HCT116 (cell line): ENCODE measurements at regions not wholly inside any gene's neighbourhood (a gene's known extent, or its start where the extent isn't known, plus 50 kb on each side); places are given as distances from the start of the nearest gene placed in this dataset.

Experiments used
- ATAC-seq: fragments of 200-7000 bp; cut with Tn5 transposase; 2 replicates; pipeline ENCODE4 v1.9.1; 2020; ENCODE audit warnings: mild to moderate bottlenecking, moderate library complexity
- BruUV-seq: library from RNA; stranded (reverse); fragments of 400-500 nt; replicated peaks from 2 replicates; lab custom pipeline; 2021; lab: Mats Ljungman, UMichigan
- CTCF ChIA-PET: fragments of 300-600 bp; sonication (Branson Sonifier 250); formaldehyde crosslinking; loops from one replicate; lab custom pipeline; 2021; ENCODE audit warnings: antibody characterized with exemption; lab: Charles Lee
- POLR2A ChIA-PET: fragments of 300-600, 350-600 bp; sonication (Branson Sonifier 250); formaldehyde crosslinking; loops from one replicate; lab custom pipeline; 2021; ENCODE audit warnings: antibody characterized with exemption; lab: Charles Lee
- RAD21 ChIA-PET, 2 experiments: fragments of 300-600 bp; sonication (Branson Sonifier 250); formaldehyde crosslinking; loops; one replicate each; lab custom pipeline; 2023; ENCODE audit warnings: low total read pairs in 2 of 2; ENCODE audit not compliant: uncharacterized antibody in 2 of 2, unreplicated experiment in 2 of 2, low non-redundant PET in 1 of 2; lab: Charles Lee
- DNase-seq: peaks from one replicate; pipeline ENCODE4 v3.0.0-alpha.2; 2010; ENCODE audit warnings: low read depth, low spot score
- H2AFZ ChIP-seq: fragments of 200-600 bp; shearing (Covaris generic), sonication (generic); 2 replicates; pipeline ENCODE4 v1.6.1; 2017; ENCODE audit warnings: low read depth, mixed run types, mixed read lengths, antibody characterized with exemption, low read length; ENCODE audit not compliant: poor library complexity, severe bottlenecking
- H3K27ac ChIP-seq: 2 replicates; pipeline ENCODE4 v1.5.1; 2012; ENCODE audit warnings: low read depth, low read length
- H3K27me3 ChIP-seq: fragments of 200-600 bp; sonication (generic); 2 replicates; pipeline ENCODE4 v1.6.1; 2016; ENCODE audit warnings: mixed run types, low read length, mixed read lengths; ENCODE audit not compliant: insufficient read depth
- H3K36me3 ChIP-seq, 2 experiments: fragments of 200-500 bp in 1 of 2; fragments of 200-600 bp in 1 of 2; sonication (Bioruptor generic) in 1 of 2; sonication (generic) in 1 of 2; 2 replicates each; pipeline versions ENCODE4 v1.5.1 to v1.6.1; 2014 to 2016; ENCODE audit warnings: low read length in 2 of 2, inconsistent platforms in 1 of 2, mixed read lengths in 1 of 2, mixed run types in 1 of 2; ENCODE audit not compliant: insufficient read depth in 2 of 2, control insufficient read depth in 1 of 2
- H3K4me1 ChIP-seq, 2 experiments: fragments of 200-600 bp in 1 of 2; sonication (generic) in 1 of 2; 2 replicates each; pipeline versions ENCODE4 v1.5.1 to v1.6.1; 2012 to 2017; ENCODE audit warnings: low read length in 2 of 2, inconsistent platforms in 1 of 2, mild to moderate bottlenecking in 1 of 2, mixed read lengths in 1 of 2, mixed run types in 1 of 2, moderate library complexity in 1 of 2; ENCODE audit not compliant: insufficient read depth in 2 of 2, control insufficient read depth in 1 of 2
- H3K4me2 ChIP-seq: fragments of 200-600 bp; sonication (generic); 2 replicates; pipeline ENCODE4 v1.6.1; 2017; ENCODE audit warnings: mixed run types, low read length, mixed read lengths
- H3K4me3 ChIP-seq, 2 experiments: fragments of 200-600 bp in 1 of 2; sonication (generic) in 1 of 2; replicated peaks in 1 of 2; 2 replicates each; pipeline ENCODE4 v1.5.1; 2011 to 2016; ENCODE audit warnings: low read length in 2 of 2, control low read depth in 1 of 2, low read depth in 1 of 2, mild to moderate bottlenecking in 1 of 2, mixed read lengths in 1 of 2, mixed run types in 1 of 2
- H3K79me2 ChIP-seq: fragments of 200-600 bp; sonication (generic); 2 replicates; pipeline ENCODE4 v1.6.1; 2017; ENCODE audit warnings: mild to moderate bottlenecking, mixed run types, low read length, moderate library complexity, mixed read lengths; ENCODE audit not compliant: insufficient read depth
- H3K9ac ChIP-seq: fragments of 200-600 bp; sonication (generic); 2 replicates; pipeline ENCODE4 v1.6.1; 2016; ENCODE audit warnings: low read length, mixed read lengths
- H3K9me2 ChIP-seq: fragments of 200-600 bp; sonication (generic), shearing (Covaris generic); 2 replicates; pipeline ENCODE4 v1.6.1; 2017; ENCODE audit warnings: mixed run types, mild to moderate bottlenecking, moderate library complexity; ENCODE audit not compliant: insufficient read depth
- H3K9me3 ChIP-seq, 2 experiments: fragments of 200-500 bp in 1 of 2; fragments of 200-600 bp in 1 of 2; sonication (Bioruptor generic) in 1 of 2; sonication (generic) in 1 of 2; 2 replicates each; pipeline ENCODE4 v1.6.1; 2014 to 2017; ENCODE audit warnings: low read length in 2 of 2, mixed read lengths in 2 of 2, inconsistent platforms in 1 of 2, low read depth in 1 of 2, mild to moderate bottlenecking in 1 of 2, mixed run types in 1 of 2, moderate library complexity in 1 of 2; ENCODE audit not compliant: control insufficient read depth in 1 of 2, insufficient read depth in 1 of 2
- H4K20me1 ChIP-seq: fragments of 200-600 bp; sonication (generic), shearing (Covaris generic); 2 replicates; pipeline ENCODE4 v1.6.1; 2017; ENCODE audit warnings: mixed run types, mild to moderate bottlenecking, moderate library complexity; ENCODE audit not compliant: insufficient read depth
- CBX3 ChIP-seq: IDR thresholded peaks from 2 replicates; pipeline ENCODE4 v1.6.1; 2012; ENCODE audit warnings: low read depth
- CEBPB ChIP-seq: IDR thresholded peaks from 2 replicates; pipeline ENCODE4 v1.6.1; 2012; ENCODE audit warnings: low read depth
- CTCF ChIP-seq, 3 experiments: fragments of 200-600 bp in 1 of 3; sonication (generic) in 1 of 3; IDR thresholded peaks in 2 of 3; conservative IDR thresholded peaks in 1 of 3; 2 replicates each; pipeline ENCODE4 v1.5.1; 2012 to 2017; ENCODE audit warnings: low read depth in 2 of 3, low read length in 2 of 3, antibody characterized with exemption in 1 of 3, borderline replicate concordance in 1 of 3, control low read depth in 1 of 3, mild to moderate bottlenecking in 1 of 3, mixed read lengths in 1 of 3, mixed run types in 1 of 3, moderate library complexity in 1 of 3; ENCODE audit not compliant: insufficient read depth in 1 of 3
- EZH2phosphoT487 ChIP-seq: fragments of 200-600 bp; IDR thresholded peaks from 2 replicates; pipeline ENCODE4 v1.6.1; 2018; ENCODE audit warnings: antibody characterized with exemption, borderline replicate concordance
- JUND ChIP-seq: IDR thresholded peaks from 2 replicates; pipeline ENCODE4 v1.6.1; 2012
- MAX ChIP-seq: IDR thresholded peaks from 2 replicates; pipeline ENCODE4 v1.6.1; 2012
- POLR2AphosphoS5 ChIP-seq: IDR thresholded peaks from 2 replicates; pipeline ENCODE4 v1.6.1; 2011; ENCODE audit warnings: mild to moderate bottlenecking, low read depth, low read length, moderate library complexity
- RAD21 ChIP-seq: IDR thresholded peaks from 2 replicates; pipeline ENCODE4 v1.6.1; 2012; ENCODE audit warnings: low read depth, mild to moderate bottlenecking
- SIN3A ChIP-seq: IDR thresholded peaks from 2 replicates; pipeline ENCODE4 v1.6.1; 2012; ENCODE audit warnings: low read depth
- SRF ChIP-seq: IDR thresholded peaks from 2 replicates; pipeline ENCODE4 v1.6.1; 2012; ENCODE audit warnings: low read depth
- TCF7L2 ChIP-seq: IDR thresholded peaks from 2 replicates; pipeline ENCODE4 v1.7.0; 2011; ENCODE audit warnings: borderline replicate concordance, inconsistent platforms; ENCODE audit not compliant: insufficient read depth, insufficient read length; ENCODE audit errors: extremely low read depth
- YY1 ChIP-seq: IDR thresholded peaks from 2 replicates; pipeline ENCODE4 v1.6.1; 2011; ENCODE audit warnings: low read length, low read depth, moderate library complexity, mild to moderate bottlenecking; ENCODE audit not compliant: insufficient replicate concordance; ENCODE audit errors: extremely low read depth
- ZNF274 ChIP-seq: fragments of 200-500 bp; sonication (Bioruptor generic); IDR thresholded peaks from 2 replicates; pipeline ENCODE4 v1.6.1; 2014; ENCODE audit warnings: mild to moderate bottlenecking, low read depth, low read length, inconsistent platforms
- intact Hi-C: fragments of 100-400 bp; cut with micrococcal nuclease; formaldehyde crosslinking; loops from 2 replicates; pipeline ENCODE4 v1.10.0; 2022
- TF ChIP-seq, protein P1 (sequence below): IDR thresholded peaks from 2 replicates; pipeline ENCODE4 v1.6.1; 2012; ENCODE audit warnings: low read depth
- TF ChIP-seq, protein P2 (sequence below): IDR thresholded peaks from 2 replicates; pipeline ENCODE4 v1.6.1; 2012

DNA sequence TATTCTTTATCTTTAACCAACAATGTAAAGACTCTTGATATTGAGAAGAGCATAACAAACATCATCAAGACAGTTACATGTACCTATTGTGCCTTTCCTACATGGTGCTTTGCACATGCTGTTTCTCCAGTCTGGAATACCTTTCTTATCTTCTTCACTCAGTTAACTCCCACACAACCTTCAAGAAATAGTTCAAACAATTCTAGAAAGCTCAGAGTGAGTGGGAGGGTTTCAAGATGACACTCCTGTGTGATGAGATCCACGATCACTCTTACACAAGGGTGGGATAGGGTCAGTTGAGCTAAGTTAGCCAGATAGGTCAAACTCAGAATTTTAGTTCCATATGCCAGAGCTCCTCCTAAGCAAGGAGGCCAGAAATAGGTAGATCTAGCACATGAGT is 915.5 kb downstream of the NR2F1-AS1 start:
- ChIA-PET RAD21 (no interaction called here), POLR2A (no interaction called here), CTCF (no interaction called here)
- TF ChIP-seq POLR2AphosphoS5, result no peak
- no peak for TF ChIP-seq SRF
- TF ChIP-seq JUND, result no peak
- no peak for TF ChIP-seq CTCF (IDR thresholded peaks at IDR 0.05 in 2 of 3, conservative IDR thresholded peaks at IDR 0.05 in 1 of 3; ENCODE audit: borderline replicate concordance in 1 of 3, insufficient read depth in 1 of 3, low read depth in 2 of 3, low read length in 2 of 3)
- TF ChIP-seq MAX, result no peak
- no peak for TF ChIP-seq SIN3A
- TF ChIP-seq ZNF274, result no peak
- TF ChIP-seq EZH2phosphoT487, result no peak
- no peak for TF ChIP-seq TCF7L2
- TF ChIP-seq CEBPB, result no peak
- TF ChIP-seq, protein P1, sequence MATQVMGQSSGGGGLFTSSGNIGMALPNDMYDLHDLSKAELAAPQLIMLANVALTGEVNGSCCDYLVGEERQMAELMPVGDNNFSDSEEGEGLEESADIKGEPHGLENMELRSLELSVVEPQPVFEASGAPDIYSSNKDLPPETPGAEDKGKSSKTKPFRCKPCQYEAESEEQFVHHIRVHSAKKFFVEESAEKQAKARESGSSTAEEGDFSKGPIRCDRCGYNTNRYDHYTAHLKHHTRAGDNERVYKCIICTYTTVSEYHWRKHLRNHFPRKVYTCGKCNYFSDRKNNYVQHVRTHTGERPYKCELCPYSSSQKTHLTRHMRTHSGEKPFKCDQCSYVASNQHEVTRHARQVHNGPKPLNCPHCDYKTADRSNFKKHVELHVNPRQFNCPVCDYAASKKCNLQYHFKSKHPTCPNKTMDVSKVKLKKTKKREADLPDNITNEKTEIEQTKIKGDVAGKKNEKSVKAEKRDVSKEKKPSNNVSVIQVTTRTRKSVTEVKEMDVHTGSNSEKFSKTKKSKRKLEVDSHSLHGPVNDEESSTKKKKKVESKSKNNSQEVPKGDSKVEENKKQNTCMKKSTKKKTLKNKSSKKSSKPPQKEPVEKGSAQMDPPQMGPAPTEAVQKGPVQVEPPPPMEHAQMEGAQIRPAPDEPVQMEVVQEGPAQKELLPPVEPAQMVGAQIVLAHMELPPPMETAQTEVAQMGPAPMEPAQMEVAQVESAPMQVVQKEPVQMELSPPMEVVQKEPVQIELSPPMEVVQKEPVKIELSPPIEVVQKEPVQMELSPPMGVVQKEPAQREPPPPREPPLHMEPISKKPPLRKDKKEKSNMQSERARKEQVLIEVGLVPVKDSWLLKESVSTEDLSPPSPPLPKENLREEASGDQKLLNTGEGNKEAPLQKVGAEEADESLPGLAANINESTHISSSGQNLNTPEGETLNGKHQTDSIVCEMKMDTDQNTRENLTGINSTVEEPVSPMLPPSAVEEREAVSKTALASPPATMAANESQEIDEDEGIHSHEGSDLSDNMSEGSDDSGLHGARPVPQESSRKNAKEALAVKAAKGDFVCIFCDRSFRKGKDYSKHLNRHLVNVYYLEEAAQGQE, result no peak
- no peak for TF ChIP-seq CBX3
- no peak for TF ChIP-seq YY1
- TF ChIP-seq RAD21, result no peak
- TF ChIP-seq, protein P2, sequence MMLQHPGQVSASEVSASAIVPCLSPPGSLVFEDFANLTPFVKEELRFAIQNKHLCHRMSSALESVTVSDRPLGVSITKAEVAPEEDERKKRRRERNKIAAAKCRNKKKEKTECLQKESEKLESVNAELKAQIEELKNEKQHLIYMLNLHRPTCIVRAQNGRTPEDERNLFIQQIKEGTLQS, result no peak
- no peaks in the 10 kb centered on the region for H3K36me3 ChIP-seq
- H3K79me2 ChIP-seq, result no peaks in the 10 kb centered on the region
- DNase-seq, result no peak
- intact Hi-C loops, result no loop called here
- BruUV-seq, result no TSS peak
- ATAC-seq, result no peak
- no peak overlapping the region for H3K4me3 ChIP-seq
- no peak overlapping the region for H3K4me2 ChIP-seq
- no peaks in the 10 kb centered on the region for H4K20me1 ChIP-seq
- no peak overlapping the region for H3K9ac ChIP-seq
- H3K9me3 ChIP-seq, result no peaks in the 10 kb centered on the region
- H3K27me3 ChIP-seq, result no peaks in the 10 kb centered on the region
- no peak overlapping the region for H2AFZ ChIP-seq
- H3K9me2 ChIP-seq, result no peaks in the 10 kb centered on the region
- H3K27ac ChIP-seq, result no peak overlapping the region
- no peaks in the 10 kb centered on the region for H3K4me1 ChIP-seq
